ENCODE measurements at regions not wholly inside any gene's neighbourhood (a gene's known extent, or its start where the extent isn't known, plus 50 kb on each side); places are given as distances from the start of the nearest gene placed in this dataset.

- CTCF ChIA-PET: no interaction called here
- WGBS (ENCODE audit: insufficient coverage): no CpG with 5 or more reads among the region's 2 CpGs
These were observed 615.6 kb upstream of the DPPA4 start for GRCh38 chr3:109952924-109953323.

GRCh38 chr3:109963831-109964230, 626.5 kb upstream of the DPPA4 start:
- no peak overlapping the region for H3K4me3 ChIP-seq (ENCODE audit: control insufficient read depth in 1 of 2, extremely low read depth in 1 of 2, low read length in 1 of 2)
- no peak for DNase-seq
- no peaks in the 10 kb centered on the region for H3K4me1 ChIP-seq (ENCODE audit: control insufficient read depth in 1 of 2, extremely low read depth in 1 of 2, insufficient read depth in 2 of 2, low read length in 2 of 2)
- no peaks in the 10 kb centered on the region for H3K36me3 Mint-ChIP-seq
- POLR2A ChIA-PET: interaction anchor here in 1 of 2 donors (0.6 kb wide), 1 partner anchor 52 kb away, joined by 9 read pairs; no protein-coding TSS in a partner anchor
- H3K9me3 Mint-ChIP-seq: no peaks in the 10 kb centered on the region
- WGBS (ENCODE audit: insufficient coverage): 21% methylated on average over 2 of the region's 4 CpGs
- H3K4me3 Mint-ChIP-seq: no peak overlapping the region
- no peaks in the 10 kb centered on the region for H3K27me3 Mint-ChIP-seq
- H3K9me3 ChIP-seq: no peaks in the 10 kb centered on the region
- H3K27ac ChIP-seq (ENCODE audit: low read length): no peak overlapping the region
- H3K36me3 ChIP-seq (ENCODE audit: control insufficient read depth in 2 of 2, extremely low read depth in 1 of 2, insufficient read depth in 1 of 2, low read length in 1 of 2): no peaks in the 10 kb centered on the region
- ATAC-seq (replicated peaks in 1 of 4): no peak
- H3K27ac Mint-ChIP-seq: no peak overlapping the region
- H3K4me1 Mint-ChIP-seq: peaks cover 0 to 7% (median 3%) of the 10 kb centered on the region in 3 donors
- no peaks in the 10 kb centered on the region for H3K27me3 ChIP-seq (replicated peaks in 1 of 2; ENCODE audit: control insufficient read depth in 2 of 2, extremely low read depth in 1 of 2, insufficient read depth in 2 of 2, low read length in 1 of 2)
- CTCF ChIA-PET: no interaction called here

More at GRCh38 chr3:109952924-109953323, 615.6 kb upstream of the DPPA4 start:
- H3K4me1 Mint-ChIP-seq: peaks cover 0 to 2% (median 0%) of the 10 kb centered on the region in 3 donors
- no peak for ATAC-seq (replicated peaks in 1 of 4)
- Histone ChIP-seq H3K36me3 (ENCODE audit: control insufficient read depth in 2 of 2, extremely low read depth in 1 of 2, insufficient read depth in 1 of 2, low read length in 1 of 2) (no peaks in the 10 kb centered on the region), H3K27me3 (replicated peaks in 1 of 2; ENCODE audit: control insufficient read depth in 2 of 2, extremely low read depth in 1 of 2, insufficient read depth in 2 of 2, low read length in 1 of 2) (no peaks in the 10 kb centered on the region), H3K4me1 (ENCODE audit: control insufficient read depth in 1 of 2, extremely low read depth in 1 of 2, insufficient read depth in 2 of 2, low read length in 2 of 2) (no peaks in the 10 kb centered on the region), H3K9me3 (no peaks in the 10 kb centered on the region), H3K4me3 (ENCODE audit: control insufficient read depth in 1 of 2, extremely low read depth in 1 of 2, low read length in 1 of 2) (no peak overlapping the region), H3K27ac (ENCODE audit: low read length) (no peak overlapping the region)
- H3K36me3 Mint-ChIP-seq: no peaks in the 10 kb centered on the region
- DNase-seq: no peak
- POLR2A ChIA-PET: no interaction called here
- H3K9me3 Mint-ChIP-seq: peaks cover 0 to 4% (median 0%) of the 10 kb centered on the region in 3 donors
- no peaks in the 10 kb centered on the region for H3K27me3 Mint-ChIP-seq
- no peak overlapping the region for H3K27ac Mint-ChIP-seq
- no peak overlapping the region for H3K4me3 Mint-ChIP-seq

- H3K27me3 Mint-ChIP-seq: peaks cover 0 to 4% of the 10 kb centered on the region in 2 donors
- no peak overlapping the region for H3K4me3 Mint-ChIP-seq
- WGBS (ENCODE audit: insufficient coverage): no CpG with 5 or more reads among the region's 4 CpGs
- no peak for DNase-seq
- CTCF ChIA-PET: no interaction called here
- H3K4me1 Mint-ChIP-seq: no peaks in the 10 kb centered on the region
- Histone ChIP-seq H3K36me3 (ENCODE audit: control insufficient read depth in 2 of 2, extremely low read depth in 1 of 2, insufficient read depth in 1 of 2, low read length in 1 of 2) (no peaks in the 10 kb centered on the region), H3K9me3 (no peaks in the 10 kb centered on the region), H3K4me3 (ENCODE audit: control insufficient read depth in 1 of 2, extremely low read depth in 1 of 2, low read length in 1 of 2) (no peak overlapping the region), H3K27ac (ENCODE audit: low read length) (no peak overlapping the region), H3K27me3 (replicated peaks in 1 of 2; ENCODE audit: control insufficient read depth in 2 of 2, extremely low read depth in 1 of 2, insufficient read depth in 2 of 2, low read length in 1 of 2) (no peaks in the 10 kb centered on the region), H3K4me1 (ENCODE audit: control insufficient read depth in 1 of 2, extremely low read depth in 1 of 2, insufficient read depth in 2 of 2, low read length in 2 of 2) (no peaks in the 10 kb centered on the region)
- no peak for ATAC-seq (replicated peaks in 1 of 4)
- POLR2A ChIA-PET: no interaction called here
- H3K36me3 Mint-ChIP-seq: peaks cover 4% of the 10 kb centered on the region
- H3K9me3 Mint-ChIP-seq: peaks cover 0 to 8% (median 2%) of the 10 kb centered on the region in 3 donors
- H3K27ac Mint-ChIP-seq: no peak overlapping the region
These were observed 636.4 kb upstream of the DPPA4 start for GRCh38 chr3:109973733-109974132.

- Mint-ChIP-seq H3K9me3 (peaks cover 0 to 8% (median 2%) of the 10 kb centered on the region in 3 donors), H3K4me3 (no peak overlapping the region), H3K36me3 (peaks cover 4% of the 10 kb centered on the region), H3K27ac (no peak overlapping the region), H3K4me1 (no peaks in the 10 kb centered on the region), H3K27me3 (no peaks in the 10 kb centered on the region)
- no peaks in the 10 kb centered on the region for H3K36me3 ChIP-seq (ENCODE audit: control insufficient read depth in 2 of 2, extremely low read depth in 1 of 2, insufficient read depth in 1 of 2, low read length in 1 of 2)
- H3K4me3 ChIP-seq (ENCODE audit: control insufficient read depth in 1 of 2, extremely low read depth in 1 of 2, low read length in 1 of 2): no peak overlapping the region
- POLR2A ChIA-PET: no interaction called here
- no peaks in the 10 kb centered on the region for H3K27me3 ChIP-seq (replicated peaks in 1 of 2; ENCODE audit: control insufficient read depth in 2 of 2, extremely low read depth in 1 of 2, insufficient read depth in 2 of 2, low read length in 1 of 2)
- no peaks in the 10 kb centered on the region for H3K9me3 ChIP-seq
- H3K4me1 ChIP-seq (ENCODE audit: control insufficient read depth in 1 of 2, extremely low read depth in 1 of 2, insufficient read depth in 2 of 2, low read length in 2 of 2): no peaks in the 10 kb centered on the region
- DNase-seq (no peak), ATAC-seq (replicated peaks in 1 of 4) (no peak)
- 90% methylated on average over 2 of the region's 4 CpGs for WGBS (ENCODE audit: insufficient coverage)
- CTCF ChIA-PET: interaction anchor here in 1 of 2 donors (0.6 kb wide), 1 partner anchor 1276 kb away, joined by 3 read pairs; no protein-coding TSS in a partner anchor
- H3K27ac ChIP-seq (ENCODE audit: low read length): no peak overlapping the region
These were observed 640.6 kb upstream of the DPPA4 start for GRCh38 chr3:109977897-109978296.

- WGBS (ENCODE audit: insufficient coverage): no CpG with 5 or more reads among the region's 1 CpG
- no peak overlapping the region for H3K27ac ChIP-seq (ENCODE audit: low read length)
- DNase-seq (no peak), ATAC-seq (replicated peaks in 1 of 4) (no peak)
- no peaks in the 10 kb centered on the region for H3K4me1 ChIP-seq (ENCODE audit: control insufficient read depth in 1 of 2, extremely low read depth in 1 of 2, insufficient read depth in 2 of 2, low read length in 2 of 2)
- Mint-ChIP-seq H3K27me3 (no peaks in the 10 kb centered on the region), H3K27ac (no peak overlapping the region), H3K4me1 (no peaks in the 10 kb centered on the region), H3K36me3 (no peaks in the 10 kb centered on the region), H3K4me3 (no peak overlapping the region), H3K9me3 (no peaks in the 10 kb centered on the region)
- H3K4me3 ChIP-seq (ENCODE audit: control insufficient read depth in 1 of 2, extremely low read depth in 1 of 2, low read length in 1 of 2): no peak overlapping the region
- H3K36me3 ChIP-seq (ENCODE audit: control insufficient read depth in 2 of 2, extremely low read depth in 1 of 2, insufficient read depth in 1 of 2, low read length in 1 of 2): no peaks in the 10 kb centered on the region
- ChIA-PET CTCF (no interaction called here), POLR2A (interaction anchor here in 1 of 2 donors (0.7 kb wide), 1 partner anchor 287 kb away, joined by 8 read pairs; no protein-coding TSS in a partner anchor)
- H3K9me3 ChIP-seq: no peaks in the 10 kb centered on the region
- H3K27me3 ChIP-seq (replicated peaks in 1 of 2; ENCODE audit: control insufficient read depth in 2 of 2, extremely low read depth in 1 of 2, insufficient read depth in 2 of 2, low read length in 1 of 2): no peaks in the 10 kb centered on the region
These were observed 644.9 kb upstream of the DPPA4 start for GRCh38 chr3:109982201-109982600.

- no peaks in the 10 kb centered on the region for H3K27me3 ChIP-seq (replicated peaks in 1 of 2; ENCODE audit: control insufficient read depth in 2 of 2, extremely low read depth in 1 of 2, insufficient read depth in 2 of 2, low read length in 1 of 2)
- DNase-seq (no peak), ATAC-seq (replicated peaks in 1 of 4) (no peak)
- Mint-ChIP-seq H3K9me3 (no peaks in the 10 kb centered on the region), H3K27me3 (no peaks in the 10 kb centered on the region), H3K4me3 (no peak overlapping the region), H3K27ac (no peak overlapping the region), H3K36me3 (no peaks in the 10 kb centered on the region), H3K4me1 (no peaks in the 10 kb centered on the region)
- no peak overlapping the region for H3K4me3 ChIP-seq (ENCODE audit: control insufficient read depth in 1 of 2, extremely low read depth in 1 of 2, low read length in 1 of 2)
- ChIA-PET POLR2A (interaction anchor here in 1 of 2 donors (0.6 kb wide), 1 partner anchor 353 kb away, joined by 3 read pairs; no protein-coding TSS in a partner anchor), CTCF (no interaction called here)
- H3K4me1 ChIP-seq (ENCODE audit: control insufficient read depth in 1 of 2, extremely low read depth in 1 of 2, insufficient read depth in 2 of 2, low read length in 2 of 2): no peaks in the 10 kb centered on the region
- no peaks in the 10 kb centered on the region for H3K36me3 ChIP-seq (ENCODE audit: control insufficient read depth in 2 of 2, extremely low read depth in 1 of 2, insufficient read depth in 1 of 2, low read length in 1 of 2)
- no peaks in the 10 kb centered on the region for H3K9me3 ChIP-seq
- no peak overlapping the region for H3K27ac ChIP-seq (ENCODE audit: low read length)
These were observed 647.6 kb upstream of the DPPA4 start for GRCh38 chr3:109984976-109985375.

- Mint-ChIP-seq H3K4me3 (no peak overlapping the region), H3K9me3 (no peaks in the 10 kb centered on the region), H3K27ac (no peak overlapping the region), H3K4me1 (no peaks in the 10 kb centered on the region), H3K27me3 (no peaks in the 10 kb centered on the region), H3K36me3 (no peaks in the 10 kb centered on the region)
- Histone ChIP-seq H3K4me1 (ENCODE audit: control insufficient read depth in 1 of 2, extremely low read depth in 1 of 2, insufficient read depth in 2 of 2, low read length in 2 of 2) (no peaks in the 10 kb centered on the region), H3K9me3 (no peaks in the 10 kb centered on the region), H3K4me3 (ENCODE audit: control insufficient read depth in 1 of 2, extremely low read depth in 1 of 2, low read length in 1 of 2) (no peak overlapping the region), H3K36me3 (ENCODE audit: control insufficient read depth in 2 of 2, extremely low read depth in 1 of 2, insufficient read depth in 1 of 2, low read length in 1 of 2) (no peaks in the 10 kb centered on the region), H3K27me3 (replicated peaks in 1 of 2; ENCODE audit: control insufficient read depth in 2 of 2, extremely low read depth in 1 of 2, insufficient read depth in 2 of 2, low read length in 1 of 2) (no peaks in the 10 kb centered on the region), H3K27ac (ENCODE audit: low read length) (no peak overlapping the region)
- CTCF ChIA-PET: no interaction called here
- POLR2A ChIA-PET: no interaction called here
- DNase-seq (no peak), ATAC-seq (replicated peaks in 1 of 4) (no peak)
- 90% methylated on average over 1 of the region's 1 CpG for WGBS (ENCODE audit: insufficient coverage)
These were observed 648.7 kb upstream of the DPPA4 start for GRCh38 chr3:109985943-109986555.
